HG03575 (cell line): ENCODE measurements at regions not wholly inside any gene's neighbourhood (a gene's known extent, or its start where the extent isn't known, plus 50 kb on each side); places are given as distances from the start of the nearest gene placed in this dataset.

Source experiments
- ATAC-seq: cut with Tn5 transposase; IDR thresholded peaks from one replicate; pipeline ENCODE4 v1.9.1; 2021; ENCODE audit not compliant: unreplicated experiment, insufficient number of reproducible peaks, low FRiP score; ENCODE audit errors: extremely low read depth

- no peak for ATAC-seq
These were observed 127.1 kb upstream of the DOCK10 start for GRCh38 chr2:225169396-225169795.

GRCh38 chr2:225165052-225165451 is 122.8 kb upstream of the DOCK10 start:
- no peak for ATAC-seq

- ATAC-seq: no peak
These were observed 122.3 kb upstream of the DOCK10 start for GRCh38 chr2:225164401-225165050.

GRCh38 chr2:225158360-225158759 is 116.1 kb upstream of the DOCK10 start:
- no peak for ATAC-seq

- no peak for ATAC-seq
These were observed 114.7 kb upstream of the DOCK10 start for GRCh38 chr2:225156853-225157451.

GRCh38 chr2:225140723-225141122 is 98.5 kb upstream of the DOCK10 start:
- ATAC-seq: no peak

- no peak for ATAC-seq
These were observed 95.7 kb upstream of the DOCK10 start for GRCh38 chr2:225137971-225138370.

- ATAC-seq: no peak
These were observed 94.3 kb upstream of the DOCK10 start for GRCh38 chr2:225136552-225136951.

GRCh38 chr2:225131898-225132297 is 89.6 kb upstream of the DOCK10 start:
- ATAC-seq: no peak

- no peak for ATAC-seq
These were observed 87.8 kb upstream of the DOCK10 start for GRCh38 chr2:225130093-225130492.

GRCh38 chr2:225124311-225125017 is 82.2 kb upstream of the DOCK10 start:
- ATAC-seq: no peak

GRCh38 chr2:225122583-225123486 is 80.6 kb upstream of the DOCK10 start:
- no peak for ATAC-seq

GRCh38 chr2:225122007-225122406 is 79.7 kb upstream of the DOCK10 start:
- ATAC-seq: no peak

GRCh38 chr2:225120186-225120585 is 77.9 kb upstream of the DOCK10 start:
- ATAC-seq: no peak

GRCh38 chr2:225117051-225117716 is 74.9 kb upstream of the DOCK10 start:
- ATAC-seq: no peak

GRCh38 chr2:225114786-225115323 is 72.6 kb upstream of the DOCK10 start:
- no peak for ATAC-seq

- no peak for ATAC-seq
These were observed 71.2 kb upstream of the DOCK10 start for GRCh38 chr2:225113371-225114015.
